ENCODE measurements at regions not wholly inside any gene's neighbourhood (a gene's known extent, or its start where the extent isn't known, plus 50 kb on each side); places are given as distances from the start of the nearest gene placed in this dataset.

- Histone ChIP-seq H3K27me3 (ENCODE audit: control insufficient read depth, insufficient read depth, low read length) (no peaks in the 10 kb centered on the region), H3K4me3 (ENCODE audit: low read depth, low read length) (no peak overlapping the region), H3K36me3 (ENCODE audit: control insufficient read depth, insufficient read depth, low read length) (no peaks in the 10 kb centered on the region)
- ChIA-PET CTCF (no interaction called here), POLR2A (interaction anchor here (0.5 kb wide), 1 partner anchor 373 kb away, joined by 3 read pairs; no protein-coding TSS in a partner anchor)
- no peak for TF ChIP-seq CTCF (IDR thresholded peaks at IDR 0.05; ENCODE audit: insufficient read depth, low read depth, low read length)
- no peak for DNase-seq (ENCODE audit: low read depth)
These were observed 326.6 kb upstream of the ALCAM start for GRCh38 chr3:105040026-105040622.

DNA sequence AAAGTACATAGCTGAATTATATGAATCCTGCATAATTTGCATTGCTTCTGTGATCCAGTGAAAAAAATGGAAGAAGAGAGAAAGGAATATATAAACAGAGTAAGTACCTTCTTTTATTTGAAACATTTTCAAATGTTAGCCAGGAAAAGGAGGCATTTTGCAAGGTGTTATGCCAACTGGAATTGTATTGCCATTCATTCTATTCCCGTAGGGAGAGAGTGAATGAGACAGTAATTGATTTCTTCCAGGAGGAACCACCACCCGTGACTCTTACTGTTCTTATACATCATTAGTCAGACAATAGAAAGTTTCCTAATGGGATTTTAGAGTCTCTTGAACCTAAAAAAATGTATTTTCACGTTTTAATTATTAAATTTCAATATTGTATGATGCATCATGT, 324.1 kb upstream of the ALCAM start:
- ChIA-PET POLR2A (no interaction called here), CTCF (no interaction called here)
- DNase-seq (ENCODE audit: low read depth), result no peak
- Histone ChIP-seq H3K4me3 (ENCODE audit: low read depth, low read length) (no peak overlapping the region), H3K27me3 (ENCODE audit: control insufficient read depth, insufficient read depth, low read length) (no peaks in the 10 kb centered on the region), H3K36me3 (ENCODE audit: control insufficient read depth, insufficient read depth, low read length) (no peaks in the 10 kb centered on the region)
- TF ChIP-seq CTCF (IDR thresholded peaks at IDR 0.05; ENCODE audit: insufficient read depth, low read depth, low read length), result no peak

- CTCF ChIA-PET, result interaction anchor here (1.3 kb wide), 1 partner anchor 29 kb away, joined by 3 read pairs; no protein-coding TSS in a partner anchor
- TF ChIP-seq CTCF (IDR thresholded peaks at IDR 0.05; ENCODE audit: insufficient read depth, low read depth, low read length), result no peak
- POLR2A ChIA-PET, result no interaction called here
- no peak for DNase-seq (ENCODE audit: low read depth)
- no peaks in the 10 kb centered on the region for H3K27me3 ChIP-seq (ENCODE audit: control insufficient read depth, insufficient read depth, low read length)
- no peak overlapping the region for H3K4me3 ChIP-seq (ENCODE audit: low read depth, low read length)
- no peaks in the 10 kb centered on the region for H3K36me3 ChIP-seq (ENCODE audit: control insufficient read depth, insufficient read depth, low read length)
These were observed 315.6 kb upstream of the ALCAM start for GRCh38 chr3:105051111-105051510.

DNA sequence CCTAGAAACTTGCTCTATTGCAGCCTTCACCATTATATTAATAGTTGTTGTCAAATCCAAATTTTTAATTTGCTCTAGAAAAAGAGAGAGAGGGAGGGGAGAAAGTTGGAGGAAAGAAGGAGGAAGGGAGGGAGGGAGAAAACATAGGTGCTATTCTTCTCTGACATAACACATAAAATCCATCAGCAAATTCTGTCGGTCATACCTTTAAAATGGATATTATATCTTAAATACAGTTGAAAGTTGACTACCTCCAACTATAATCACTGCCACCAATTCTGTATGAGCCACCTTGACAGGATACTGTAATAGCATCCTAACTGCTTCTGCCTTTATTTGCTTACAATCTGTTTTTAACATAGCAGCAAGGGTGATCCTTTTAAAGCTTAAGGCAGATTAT, 314.7 kb upstream of the ALCAM start:
- CTCF ChIA-PET, result no interaction called here
- Histone ChIP-seq H3K27me3 (ENCODE audit: control insufficient read depth, insufficient read depth, low read length) (no peaks in the 10 kb centered on the region), H3K4me3 (ENCODE audit: low read depth, low read length) (no peak overlapping the region), H3K36me3 (ENCODE audit: control insufficient read depth, insufficient read depth, low read length) (no peaks in the 10 kb centered on the region)
- no peak for TF ChIP-seq CTCF (IDR thresholded peaks at IDR 0.05; ENCODE audit: insufficient read depth, low read depth, low read length)
- POLR2A ChIA-PET, result no interaction called here
- no peak for DNase-seq (ENCODE audit: low read depth)

GRCh38 chr3:105062853-105063252, 303.9 kb upstream of the ALCAM start:
- no peaks in the 10 kb centered on the region for H3K27me3 ChIP-seq (ENCODE audit: control insufficient read depth, insufficient read depth, low read length)
- H3K36me3 ChIP-seq (ENCODE audit: control insufficient read depth, insufficient read depth, low read length), result no peaks in the 10 kb centered on the region
- TF ChIP-seq CTCF (IDR thresholded peaks at IDR 0.05; ENCODE audit: insufficient read depth, low read depth, low read length), result no peak
- H3K4me3 ChIP-seq (ENCODE audit: low read depth, low read length), result no peak overlapping the region
- ChIA-PET POLR2A (no interaction called here), CTCF (no interaction called here)
- no peak for DNase-seq (ENCODE audit: low read depth)

All from BJ (cell line).